GM19372 (cell line): ENCODE measurements at regions not wholly inside any gene's neighbourhood (a gene's known extent, or its start where the extent isn't known, plus 50 kb on each side); places are given as distances from the start of the nearest gene placed in this dataset.
"Not testable (repeated sequence)": the region's sequence is repeated elsewhere in the genome, so short reads cannot be mapped to it uniquely, and the experiment has no call there.

Experiments
- ATAC-seq: cut with Tn5 transposase; IDR thresholded peaks from one replicate; pipeline ENCODE4 v1.9.1; 2021; ENCODE audit warnings: mild to moderate bottlenecking, low read depth, moderate library complexity; ENCODE audit not compliant: unreplicated experiment

GRCh38 chr6:140344142-140344913, 969.9 kb upstream of the CITED2 start:
- no peak for ATAC-seq

- no peak for ATAC-seq
These were observed 968.7 kb upstream of the CITED2 start for GRCh38 chr6:140343128-140343527.

GRCh38 chr6:140341272-140341671, 966.8 kb upstream of the CITED2 start:
- ATAC-seq, result no peak

- ATAC-seq, result no peak
These were observed 966.3 kb upstream of the CITED2 start for GRCh38 chr6:140340795-140341194.

GRCh38 chr6:140339084-140339483, 964.6 kb upstream of the CITED2 start:
- not testable (repeated sequence) for ATAC-seq

- ATAC-seq, result no peak
These were observed 947.4 kb upstream of the CITED2 start for GRCh38 chr6:140321891-140322290.

GRCh38 chr6:140320081-140321080, 945.9 kb upstream of the CITED2 start:
- no peak for ATAC-seq

GRCh38 chr6:140319209-140319608, 944.8 kb upstream of the CITED2 start:
- no peak for ATAC-seq

GRCh38 chr6:140318408-140318807, 944.0 kb upstream of the CITED2 start:
- no peak for ATAC-seq

GRCh38 chr6:140317950-140318349, 943.5 kb upstream of the CITED2 start:
- ATAC-seq, result no peak

- ATAC-seq, result no peak
These were observed 942.5 kb upstream of the CITED2 start for GRCh38 chr6:140316966-140317365.

- ATAC-seq, result no peak
These were observed 940.2 kb upstream of the CITED2 start for GRCh38 chr6:140314682-140315081.

GRCh38 chr6:140311146-140311545, 936.7 kb upstream of the CITED2 start:
- no peak for ATAC-seq

GRCh38 chr6:140303218-140303949, 928.9 kb upstream of the CITED2 start:
- ATAC-seq, result no peak

- ATAC-seq, result no peak
These were observed 925.9 kb upstream of the CITED2 start for GRCh38 chr6:140300331-140300730.

GRCh38 chr6:140289186-140289585, 914.7 kb upstream of the CITED2 start:
- ATAC-seq, result no peak

GRCh38 chr6:140285998-140286690, 911.7 kb upstream of the CITED2 start:
- no peak for ATAC-seq

- no peak for ATAC-seq
These were observed 911.0 kb upstream of the CITED2 start for GRCh38 chr6:140285471-140285870.

GRCh38 chr6:140284871-140285270, 910.4 kb upstream of the CITED2 start:
- ATAC-seq, result no peak

GRCh38 chr6:140283197-140283596, 908.7 kb upstream of the CITED2 start:
- ATAC-seq, result no peak
